HepG2 (cell line): ENCODE measurements at regions not wholly inside any gene's neighbourhood (a gene's known extent, or its start where the extent isn't known, plus 50 kb on each side); places are given as distances from the start of the nearest gene placed in this dataset.

Source experiments
- ARNT ChIP-seq: fragments of 450-650 bp; IDR thresholded peaks from 2 replicates; pipeline ENCODE4 v1.6.1; 2017
- BRCA1 ChIP-seq: sonication (generic); formaldehyde crosslinking; IDR thresholded peaks from 2 replicates; pipeline ENCODE4 v1.4.0; 2020; ENCODE audit warnings: missing genetic modification reagents
- CCAR2 ChIP-seq: fragments of 200-400 bp; formaldehyde crosslinking; optimal IDR thresholded peaks from 2 replicates; pipeline ENCODE3; 2018; ENCODE audit warnings: low read depth, mild to moderate bottlenecking, low read length, moderate library complexity
- CEBPG ChIP-seq: IDR thresholded peaks from 2 replicates; pipeline ENCODE4 v1.6.1; 2016
- ETV6 ChIP-seq: sonication (generic); formaldehyde crosslinking; conservative IDR thresholded peaks from 2 replicates; pipeline ENCODE4 v1.4.0; 2020; ENCODE audit warnings: missing genetic modification reagents
- HCFC1 ChIP-seq: fragments of 150-350 bp; IDR thresholded peaks from 2 replicates; pipeline ENCODE4 v1.6.1; 2014; ENCODE audit warnings: low read depth, low read length
- HMGXB3 ChIP-seq: sonication (generic); formaldehyde crosslinking; IDR thresholded peaks from 2 replicates; pipeline ENCODE4 v1.4.0; 2020; ENCODE audit warnings: missing genetic modification reagents, borderline replicate concordance
- HOXA3 ChIP-seq: sonication (generic); formaldehyde crosslinking; IDR thresholded peaks from 2 replicates; pipeline ENCODE4 v1.5.0; 2020; ENCODE audit warnings: missing genetic modification reagents
- MAF1 ChIP-seq: sonication (generic); formaldehyde crosslinking; IDR thresholded peaks from 2 replicates; pipeline ENCODE4 v1.5.0; 2020; ENCODE audit warnings: missing genetic modification reagents, borderline replicate concordance
- NKX3-1 ChIP-seq: sonication (generic); formaldehyde crosslinking; IDR thresholded peaks from 2 replicates; pipeline ENCODE4 v1.5.0; 2020; ENCODE audit warnings: missing genetic modification reagents
- PAX8 ChIP-seq: sonication (generic); formaldehyde crosslinking; IDR thresholded peaks from 2 replicates; pipeline ENCODE4 v1.8.0; 2022; ENCODE audit warnings: mild to moderate bottlenecking, missing genetic modification reagents, borderline replicate concordance
- POLR2AphosphoS5 ChIP-seq: IDR thresholded peaks from 2 replicates; pipeline ENCODE4 v1.6.1; 2012; ENCODE audit warnings: low read depth, low read length
- SRY ChIP-seq: sonication (generic); formaldehyde crosslinking; IDR thresholded peaks from 2 replicates; pipeline ENCODE4 v1.8.0; 2022; ENCODE audit warnings: mild to moderate bottlenecking, missing genetic modification reagents
- TAF15 ChIP-seq: fragments of 200-400 bp; formaldehyde crosslinking; IDR thresholded peaks from one replicate; pipeline ENCODE4 v1.6.1; 2018; ENCODE audit warnings: mild to moderate bottlenecking, low read depth, low read length; ENCODE audit not compliant: poor library complexity, severe bottlenecking
- TCF12 ChIP-seq, 2 experiments: fragments of 450-650 bp in 1 of 2; sonication (generic) in 1 of 2; formaldehyde crosslinking in 1 of 2; IDR thresholded peaks; 2 replicates each; pipeline versions ENCODE4 v1.6.1 to v1.8.0; 2017 to 2022; ENCODE audit warnings: antibody characterized with exemption in 1 of 2, mild to moderate bottlenecking in 1 of 2, missing genetic modification reagents in 1 of 2, moderate library complexity in 1 of 2
- YEATS4 ChIP-seq: sonication (generic); formaldehyde crosslinking; IDR thresholded peaks from 2 replicates; pipeline ENCODE4 v1.4.0; 2020; ENCODE audit warnings: missing genetic modification reagents, borderline replicate concordance
- ZFP90 ChIP-seq: sonication (generic); formaldehyde crosslinking; IDR thresholded peaks from 2 replicates; pipeline ENCODE4 v1.8.0; 2022; ENCODE audit warnings: missing genetic modification reagents, mild to moderate bottlenecking, inconsistent platforms, borderline replicate concordance
- ZKSCAN1 ChIP-seq: fragments of 150-350 bp; IDR thresholded peaks from 2 replicates; pipeline ENCODE4 v1.6.1; 2014; ENCODE audit warnings: low read length
- ZKSCAN5 ChIP-seq: sonication (generic); formaldehyde crosslinking; IDR thresholded peaks from 2 replicates; pipeline ENCODE4 v1.5.1; 2020; ENCODE audit warnings: mild to moderate bottlenecking, missing genetic modification reagents
- ZNF225 ChIP-seq: sonication (generic); formaldehyde crosslinking; IDR thresholded peaks from 2 replicates; pipeline ENCODE4 v1.4.0; 2020; ENCODE audit warnings: mild to moderate bottlenecking, missing genetic modification reagents
- ZNF337 ChIP-seq: sonication (generic); formaldehyde crosslinking; IDR thresholded peaks from 2 replicates; pipeline ENCODE4 v1.5.1; 2020; ENCODE audit warnings: missing genetic modification reagents, low read depth, mild to moderate bottlenecking, borderline replicate concordance
- ZNF547 ChIP-seq: sonication (generic); formaldehyde crosslinking; IDR thresholded peaks from 2 replicates; pipeline ENCODE4 v1.5.1; 2020; ENCODE audit warnings: mild to moderate bottlenecking, missing genetic modification reagents
- ZNF577 ChIP-seq: sonication (generic); formaldehyde crosslinking; IDR thresholded peaks from 2 replicates; pipeline ENCODE4 v1.4.0; 2020; ENCODE audit warnings: mild to moderate bottlenecking, low read depth, missing genetic modification reagents, borderline replicate concordance
- TF ChIP-seq, protein P1 (sequence below), 2 experiments: fragments of 450-650 bp in 1 of 2; sonication (generic) in 1 of 2; formaldehyde crosslinking; IDR thresholded peaks; 2 replicates each; pipeline versions ENCODE4 v1.5.0 to v1.8.0; 2020 to 2022; ENCODE audit warnings: mild to moderate bottlenecking in 1 of 2, missing genetic modification reagents in 1 of 2
- TF ChIP-seq, protein P2 (sequence below): sonication (generic); formaldehyde crosslinking; conservative IDR thresholded peaks from 2 replicates; pipeline ENCODE4 v1.8.1; 2023; ENCODE audit warnings: missing genetic modification reagents

- peak; percentile 65; the same call in 1 of the 2 replicates for TF ChIP-seq HMGXB3 (CRISPR knock-in tag)
- no peak for TF ChIP-seq ZNF225 (CRISPR knock-in tag)
- no peak for TF ChIP-seq HCFC1
- TF ChIP-seq, protein P1, sequence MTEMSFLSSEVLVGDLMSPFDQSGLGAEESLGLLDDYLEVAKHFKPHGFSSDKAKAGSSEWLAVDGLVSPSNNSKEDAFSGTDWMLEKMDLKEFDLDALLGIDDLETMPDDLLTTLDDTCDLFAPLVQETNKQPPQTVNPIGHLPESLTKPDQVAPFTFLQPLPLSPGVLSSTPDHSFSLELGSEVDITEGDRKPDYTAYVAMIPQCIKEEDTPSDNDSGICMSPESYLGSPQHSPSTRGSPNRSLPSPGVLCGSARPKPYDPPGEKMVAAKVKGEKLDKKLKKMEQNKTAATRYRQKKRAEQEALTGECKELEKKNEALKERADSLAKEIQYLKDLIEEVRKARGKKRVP (CRISPR knock-in tag; IDR thresholded peaks at IDR 0.05), result peak in 1 of 2 experiments; percentile 53; a peak in 1 of 4 replicates
- no peak for TF ChIP-seq ARNT
- TF ChIP-seq ZNF337, result no peak
- no peak for TF ChIP-seq PAX8 (CRISPR knock-in tag)
- TF ChIP-seq YEATS4 (CRISPR knock-in tag), result peak; percentile 55; the same call in 1 of the 2 replicates
- no peak for TF ChIP-seq BRCA1 (CRISPR knock-in tag)
- TF ChIP-seq ZFP90, result no peak
- TF ChIP-seq ZNF547 (CRISPR knock-in tag), result no peak
- TF ChIP-seq ZKSCAN1, result no peak
- no peak for TF ChIP-seq TCF12 (IDR thresholded peaks at IDR 0.05)
- no peak for TF ChIP-seq TCF12 (CRISPR knock-in tag; IDR thresholded peaks at IDR 0.05)
- TF ChIP-seq, protein P2, sequence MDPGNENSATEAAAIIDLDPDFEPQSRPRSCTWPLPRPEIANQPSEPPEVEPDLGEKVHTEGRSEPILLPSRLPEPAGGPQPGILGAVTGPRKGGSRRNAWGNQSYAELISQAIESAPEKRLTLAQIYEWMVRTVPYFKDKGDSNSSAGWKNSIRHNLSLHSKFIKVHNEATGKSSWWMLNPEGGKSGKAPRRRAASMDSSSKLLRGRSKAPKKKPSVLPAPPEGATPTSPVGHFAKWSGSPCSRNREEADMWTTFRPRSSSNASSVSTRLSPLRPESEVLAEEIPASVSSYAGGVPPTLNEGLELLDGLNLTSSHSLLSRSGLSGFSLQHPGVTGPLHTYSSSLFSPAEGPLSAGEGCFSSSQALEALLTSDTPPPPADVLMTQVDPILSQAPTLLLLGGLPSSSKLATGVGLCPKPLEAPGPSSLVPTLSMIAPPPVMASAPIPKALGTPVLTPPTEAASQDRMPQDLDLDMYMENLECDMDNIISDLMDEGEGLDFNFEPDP (CRISPR knock-in tag), result no peak
- TF ChIP-seq NKX3-1 (CRISPR knock-in tag), result no peak
- TF ChIP-seq HOXA3 (CRISPR knock-in tag), result peak; percentile 47; the same call in 1 of the 2 replicates
- TF ChIP-seq POLR2AphosphoS5, result peak; percentile 73
- no peak for TF ChIP-seq MAF1
- peak; percentile 94 for TF ChIP-seq CEBPG (CRISPR knock-in tag)
- TF ChIP-seq SRY (CRISPR knock-in tag), result no peak
- TF ChIP-seq ZKSCAN5 (CRISPR knock-in tag), result no peak
- no peak for TF ChIP-seq TAF15
- TF ChIP-seq ETV6, result no peak
- TF ChIP-seq ZNF577 (CRISPR knock-in tag), result no peak
- TF ChIP-seq CCAR2, result no peak
Observed at GRCh38 chr2:190812506-190813294, 67.9 kb upstream of the GLS start (continued).
